ENCODE measurements at regions not wholly inside any gene's neighbourhood (a gene's known extent, or its start where the extent isn't known, plus 50 kb on each side); places are given as distances from the start of the nearest gene placed in this dataset.

- TF ChIP-seq EP300 (IDR thresholded peaks at IDR 0.05) (no peak), CTCF (IDR thresholded peaks at IDR 0.05) (no peak)
Observed at GRCh38 chr17:68106085-68106484, 70.5 kb downstream of the KPNA2 start.
